ENCODE measurements at regions not wholly inside any gene's neighbourhood (a gene's known extent, or its start where the extent isn't known, plus 50 kb on each side); places are given as distances from the start of the nearest gene placed in this dataset.

- TF ChIP-seq POLR2AphosphoS5 (IDR thresholded peaks at IDR 0.05; ENCODE audit: borderline replicate concordance, low read depth, low read length): no peak
- no peak for TF ChIP-seq EZH2 (IDR thresholded peaks at IDR 0.05)
- no peak for TF ChIP-seq FOXP2 (optimal IDR thresholded peaks at IDR 0.05; ENCODE audit: control extremely low read depth, extremely low read length, insufficient read depth)
- Histone ChIP-seq H3K27ac (no peak overlapping the region), H3K9ac (ENCODE audit: insufficient read length) (no peak overlapping the region), H3K36me3 (ENCODE audit: insufficient read depth, low read length) (no peaks in the 10 kb centered on the region), H3K4me3 (no peak overlapping the region), H3K9me3 (ENCODE audit: low read depth, low read length) (no peaks in the 10 kb centered on the region)
- DNase-seq (ENCODE audit: low read depth, low spot score): no peak
Observed at GRCh38 chr1:177341773-177342172, 171.0 kb downstream of the BRINP2 start.

DNA sequence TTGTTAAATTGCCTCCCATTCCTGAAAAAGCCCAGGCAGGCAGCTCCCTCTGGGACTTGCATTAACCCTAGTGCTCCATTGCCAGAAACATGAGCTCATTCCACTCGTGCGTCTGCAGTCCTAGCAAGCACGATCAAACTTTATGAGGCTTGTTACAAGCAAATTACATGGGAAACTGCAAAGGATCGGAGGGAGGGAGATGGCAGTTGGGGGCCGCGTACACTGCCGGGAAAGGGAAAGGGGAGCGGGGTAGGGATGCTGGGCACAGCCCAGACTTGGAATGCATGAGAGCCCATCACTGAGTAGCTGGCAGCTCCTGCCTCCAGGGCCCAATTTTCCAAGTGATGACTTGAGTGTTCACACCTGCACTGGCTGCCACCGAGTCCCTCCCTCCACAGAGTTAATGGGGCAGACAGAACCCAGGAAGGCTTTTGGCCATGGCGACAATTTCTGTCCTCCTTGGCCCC, 169.9 kb downstream of the BRINP2 start:
- H3K4me3 ChIP-seq: no peak overlapping the region
- TF ChIP-seq POLR2AphosphoS5 (IDR thresholded peaks at IDR 0.05; ENCODE audit: borderline replicate concordance, low read depth, low read length): no peak
- TF ChIP-seq FOXP2 (optimal IDR thresholded peaks at IDR 0.05; ENCODE audit: control extremely low read depth, extremely low read length, insufficient read depth): no peak
- no peak for TF ChIP-seq EZH2 (IDR thresholded peaks at IDR 0.05)
- no peak for DNase-seq (ENCODE audit: low read depth, low spot score)
- no peak overlapping the region for H3K9ac ChIP-seq (ENCODE audit: insufficient read length)
- no peaks in the 10 kb centered on the region for H3K36me3 ChIP-seq (ENCODE audit: insufficient read depth, low read length)
- H3K9me3 ChIP-seq (ENCODE audit: low read depth, low read length): no peaks in the 10 kb centered on the region
- H3K27ac ChIP-seq: no peak overlapping the region

GRCh38 chr1:177338376-177338775, 167.6 kb downstream of the BRINP2 start:
- TF ChIP-seq FOXP2 (optimal IDR thresholded peaks at IDR 0.05; ENCODE audit: control extremely low read depth, extremely low read length, insufficient read depth) (no peak), EZH2 (IDR thresholded peaks at IDR 0.05) (no peak), POLR2AphosphoS5 (IDR thresholded peaks at IDR 0.05; ENCODE audit: borderline replicate concordance, low read depth, low read length) (no peak)
- no peak overlapping the region for H3K9ac ChIP-seq (ENCODE audit: insufficient read length)
- H3K27ac ChIP-seq: no peak overlapping the region
- DNase-seq (ENCODE audit: low read depth, low spot score): no peak
- no peaks in the 10 kb centered on the region for H3K9me3 ChIP-seq (ENCODE audit: low read depth, low read length)
- no peak overlapping the region for H3K4me3 ChIP-seq
- H3K36me3 ChIP-seq (ENCODE audit: insufficient read depth, low read length): no peaks in the 10 kb centered on the region

DNA sequence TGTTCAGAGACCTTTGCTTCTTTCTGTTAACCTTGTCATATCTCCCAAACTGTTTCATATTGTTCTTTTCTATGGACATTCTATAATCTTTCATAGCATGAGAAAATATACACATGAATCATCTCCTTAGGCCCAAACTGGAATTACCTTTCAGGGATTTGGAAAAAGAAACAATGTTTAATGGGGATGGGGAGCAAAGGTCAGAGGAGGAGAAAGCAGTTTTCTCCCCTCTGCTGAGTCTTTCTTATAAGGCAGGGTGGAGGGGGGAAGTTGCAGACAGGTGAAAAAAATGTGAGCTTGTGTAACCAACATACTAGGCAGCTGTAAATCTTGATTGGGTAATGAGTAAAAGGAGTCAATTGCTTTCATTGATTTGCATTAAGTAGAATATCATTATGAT, 164.1 kb downstream of the BRINP2 start:
- H3K9me3 ChIP-seq (ENCODE audit: low read depth, low read length): no peaks in the 10 kb centered on the region
- no peak overlapping the region for H3K9ac ChIP-seq (ENCODE audit: insufficient read length)
- no peaks in the 10 kb centered on the region for H3K36me3 ChIP-seq (ENCODE audit: insufficient read depth, low read length)
- DNase-seq (ENCODE audit: low read depth, low spot score): no peak
- H3K27ac ChIP-seq: no peak overlapping the region
- TF ChIP-seq POLR2AphosphoS5 (IDR thresholded peaks at IDR 0.05; ENCODE audit: borderline replicate concordance, low read depth, low read length) (no peak), EZH2 (IDR thresholded peaks at IDR 0.05) (no peak), FOXP2 (optimal IDR thresholded peaks at IDR 0.05; ENCODE audit: control extremely low read depth, extremely low read length, insufficient read depth) (no peak)
- no peak overlapping the region for H3K4me3 ChIP-seq

DNA sequence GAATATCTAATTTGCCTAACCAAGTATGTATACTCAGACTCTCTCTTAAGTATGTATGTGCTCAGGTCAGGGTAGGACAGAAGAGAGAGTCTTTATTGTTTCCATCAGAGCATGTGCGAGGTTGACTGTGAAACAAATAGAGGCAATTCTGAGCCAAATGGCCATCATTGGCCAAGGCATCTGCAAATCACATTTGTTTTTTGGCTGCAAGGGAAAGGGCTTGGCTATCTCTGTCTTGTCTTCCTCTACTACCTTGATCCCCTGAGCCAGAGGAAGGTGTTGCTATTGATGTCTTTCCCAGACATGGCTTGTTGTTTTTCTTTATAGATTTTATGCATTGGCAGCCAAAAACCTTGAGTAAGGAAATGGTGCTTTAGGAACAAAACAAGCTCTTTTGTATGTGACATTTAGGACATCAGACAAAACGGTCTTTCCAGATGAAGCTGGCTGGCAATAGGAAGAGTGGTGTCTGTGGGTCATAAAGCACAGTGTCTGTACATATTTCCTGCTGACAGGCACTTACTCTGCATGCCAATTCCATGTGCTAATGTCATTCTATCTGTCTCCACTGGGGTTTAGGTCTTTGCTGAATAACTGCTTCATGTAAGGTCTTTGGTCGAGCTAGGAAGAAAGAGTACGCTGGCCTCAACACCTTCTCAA, 163.3 kb downstream of the BRINP2 start:
- TF ChIP-seq POLR2AphosphoS5 (IDR thresholded peaks at IDR 0.05; ENCODE audit: borderline replicate concordance, low read depth, low read length): no peak
- no peak for TF ChIP-seq FOXP2 (optimal IDR thresholded peaks at IDR 0.05; ENCODE audit: control extremely low read depth, extremely low read length, insufficient read depth)
- TF ChIP-seq EZH2 (IDR thresholded peaks at IDR 0.05): no peak
- H3K27ac ChIP-seq: no peak overlapping the region
- DNase-seq (ENCODE audit: low read depth, low spot score): no peak
- H3K9ac ChIP-seq (ENCODE audit: insufficient read length): no peak overlapping the region
- no peaks in the 10 kb centered on the region for H3K36me3 ChIP-seq (ENCODE audit: insufficient read depth, low read length)
- H3K4me3 ChIP-seq: no peak overlapping the region
- H3K9me3 ChIP-seq (ENCODE audit: low read depth, low read length): no peaks in the 10 kb centered on the region

Data from SK-N-MC (cell line).